ENCODE measurements at regions not wholly inside any gene's neighbourhood (a gene's known extent, or its start where the extent isn't known, plus 50 kb on each side); places are given as distances from the start of the nearest gene placed in this dataset.

DNA sequence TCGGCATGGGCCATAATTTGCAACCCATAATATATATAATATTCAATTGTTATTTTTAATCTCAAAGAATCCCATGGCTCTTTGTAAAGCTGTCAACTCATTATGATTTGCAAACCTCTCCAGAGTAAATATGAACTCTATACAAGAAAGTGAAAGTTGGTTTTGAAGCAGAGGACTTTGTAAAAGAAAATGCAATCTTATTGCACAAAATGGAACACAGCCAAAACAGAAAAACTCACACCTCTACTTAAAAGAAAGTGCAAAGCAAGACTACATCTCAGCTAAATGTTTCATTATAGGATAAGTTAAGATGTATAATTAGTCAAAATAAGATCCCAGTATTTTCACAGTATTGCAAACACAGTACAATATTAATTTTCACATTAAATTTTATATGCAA lies 111.2 kb upstream of the FLRT2 start:
- H3K27ac Mint-ChIP-seq: no peak overlapping the region
- H3K36me3 Mint-ChIP-seq (ENCODE audit: low read depth): no peaks in the 10 kb centered on the region
- H3K9me3 Mint-ChIP-seq: no peaks in the 10 kb centered on the region
- H3K4me3 Mint-ChIP-seq: no peak overlapping the region
- no peaks in the 10 kb centered on the region for H3K27me3 Mint-ChIP-seq (ENCODE audit: low read depth)
- H3K4me1 Mint-ChIP-seq: peaks cover 30% of the 10 kb centered on the region
- TF ChIP-seq, protein P1, sequence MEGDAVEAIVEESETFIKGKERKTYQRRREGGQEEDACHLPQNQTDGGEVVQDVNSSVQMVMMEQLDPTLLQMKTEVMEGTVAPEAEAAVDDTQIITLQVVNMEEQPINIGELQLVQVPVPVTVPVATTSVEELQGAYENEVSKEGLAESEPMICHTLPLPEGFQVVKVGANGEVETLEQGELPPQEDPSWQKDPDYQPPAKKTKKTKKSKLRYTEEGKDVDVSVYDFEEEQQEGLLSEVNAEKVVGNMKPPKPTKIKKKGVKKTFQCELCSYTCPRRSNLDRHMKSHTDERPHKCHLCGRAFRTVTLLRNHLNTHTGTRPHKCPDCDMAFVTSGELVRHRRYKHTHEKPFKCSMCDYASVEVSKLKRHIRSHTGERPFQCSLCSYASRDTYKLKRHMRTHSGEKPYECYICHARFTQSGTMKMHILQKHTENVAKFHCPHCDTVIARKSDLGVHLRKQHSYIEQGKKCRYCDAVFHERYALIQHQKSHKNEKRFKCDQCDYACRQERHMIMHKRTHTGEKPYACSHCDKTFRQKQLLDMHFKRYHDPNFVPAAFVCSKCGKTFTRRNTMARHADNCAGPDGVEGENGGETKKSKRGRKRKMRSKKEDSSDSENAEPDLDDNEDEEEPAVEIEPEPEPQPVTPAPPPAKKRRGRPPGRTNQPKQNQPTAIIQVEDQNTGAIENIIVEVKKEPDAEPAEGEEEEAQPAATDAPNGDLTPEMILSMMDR (IDR thresholded peaks at IDR 0.05; ENCODE audit: unreplicated experiment in 3 of 3): no peak

DNA sequence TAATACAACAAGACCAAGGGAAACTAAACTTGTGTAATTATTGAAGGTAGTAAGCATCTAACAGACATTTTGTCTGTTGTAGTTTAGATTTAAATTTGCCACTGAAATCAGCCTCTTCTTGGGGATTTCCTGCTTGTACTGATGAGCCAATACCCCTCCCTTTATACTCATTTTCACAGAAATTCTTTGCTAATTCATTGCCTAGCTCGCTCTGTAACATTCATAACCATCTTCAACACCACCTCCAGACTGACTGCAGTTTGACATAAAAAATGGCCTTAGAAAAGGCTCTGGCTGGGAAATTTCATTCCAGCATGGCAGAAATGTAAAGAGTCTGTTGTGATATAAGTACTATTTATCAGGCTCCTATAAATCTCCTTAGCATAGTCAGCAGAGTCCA lies 109.7 kb upstream of the FLRT2 start:
- H3K36me3 Mint-ChIP-seq (ENCODE audit: low read depth): no peaks in the 10 kb centered on the region
- no peak overlapping the region for H3K4me3 Mint-ChIP-seq
- no peaks in the 10 kb centered on the region for H3K27me3 Mint-ChIP-seq (ENCODE audit: low read depth)
- no peak overlapping the region for H3K27ac Mint-ChIP-seq
- TF ChIP-seq, protein P1 (IDR thresholded peaks at IDR 0.05; ENCODE audit: unreplicated experiment in 3 of 3): no peak
- H3K4me1 Mint-ChIP-seq: peaks cover 22% of the 10 kb centered on the region
- no peaks in the 10 kb centered on the region for H3K9me3 Mint-ChIP-seq

DNA sequence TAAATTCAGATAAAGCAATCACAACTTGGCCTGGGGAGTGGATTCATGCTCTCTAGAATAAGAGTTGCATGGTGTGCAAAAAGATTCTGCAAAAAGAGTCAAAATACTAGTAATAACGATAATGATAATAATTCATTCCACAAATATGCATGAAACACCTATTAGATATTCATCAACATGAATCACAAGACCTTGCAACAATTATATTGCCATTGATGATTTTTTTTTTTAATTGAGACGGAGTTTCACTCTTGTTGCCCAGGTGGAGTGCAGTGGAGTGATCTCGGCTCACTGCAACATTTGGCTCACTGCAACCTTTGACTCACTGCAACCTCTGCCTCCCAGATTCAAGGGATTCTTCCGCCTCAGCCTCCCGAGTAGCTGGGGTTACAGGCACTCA lies 109.2 kb upstream of the FLRT2 start:
- no peak overlapping the region for H3K27ac Mint-ChIP-seq
- peaks cover 17% of the 10 kb centered on the region for H3K4me1 Mint-ChIP-seq
- no peak overlapping the region for H3K4me3 Mint-ChIP-seq
- TF ChIP-seq, protein P1 (IDR thresholded peaks at IDR 0.05; ENCODE audit: unreplicated experiment in 3 of 3): no peak
- no peaks in the 10 kb centered on the region for H3K27me3 Mint-ChIP-seq (ENCODE audit: low read depth)
- H3K9me3 Mint-ChIP-seq: no peaks in the 10 kb centered on the region
- H3K36me3 Mint-ChIP-seq (ENCODE audit: low read depth): no peaks in the 10 kb centered on the region

DNA sequence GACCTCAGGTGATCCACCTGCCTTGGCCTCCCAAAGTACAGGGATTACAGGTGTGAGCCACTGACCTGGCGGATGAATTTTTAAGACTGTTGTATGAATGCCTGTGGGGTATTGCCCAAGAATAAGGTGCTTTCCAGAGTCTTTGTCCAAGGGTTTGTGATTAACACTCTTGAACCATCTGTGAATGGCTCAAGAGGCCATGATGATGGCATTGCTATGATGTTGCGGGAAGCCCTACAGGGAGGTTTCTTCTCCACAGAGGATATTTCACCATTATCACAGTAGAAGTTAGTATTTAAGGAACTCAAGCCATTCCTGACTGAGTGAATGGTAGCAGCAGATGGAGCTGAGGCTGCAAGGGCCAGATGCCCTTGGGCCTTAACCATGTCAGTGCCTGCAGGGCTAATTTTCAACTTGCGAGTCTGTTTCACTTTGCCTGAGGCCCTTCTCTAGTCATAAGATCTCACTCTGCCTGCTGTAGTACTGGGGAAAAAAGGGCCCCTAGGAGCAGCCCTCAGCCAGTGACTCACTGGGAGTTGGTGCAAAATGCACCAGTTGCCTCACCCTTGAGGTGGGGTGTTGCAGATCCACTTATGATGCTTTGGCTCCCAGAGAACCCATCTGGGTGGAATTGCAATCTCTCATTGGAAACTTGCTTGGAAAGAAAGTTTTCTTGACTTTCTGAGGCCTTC lies 108.6 kb upstream of the FLRT2 start:
- Mint-ChIP-seq H3K4me3 (no peak overlapping the region), H3K27me3 (ENCODE audit: low read depth) (no peaks in the 10 kb centered on the region), H3K36me3 (ENCODE audit: low read depth) (no peaks in the 10 kb centered on the region), H3K9me3 (no peaks in the 10 kb centered on the region), H3K27ac (no peak overlapping the region), H3K4me1 (peaks cover 14% of the 10 kb centered on the region)
- TF ChIP-seq, protein P1 (IDR thresholded peaks at IDR 0.05; ENCODE audit: unreplicated experiment in 3 of 3): no peak

DNA sequence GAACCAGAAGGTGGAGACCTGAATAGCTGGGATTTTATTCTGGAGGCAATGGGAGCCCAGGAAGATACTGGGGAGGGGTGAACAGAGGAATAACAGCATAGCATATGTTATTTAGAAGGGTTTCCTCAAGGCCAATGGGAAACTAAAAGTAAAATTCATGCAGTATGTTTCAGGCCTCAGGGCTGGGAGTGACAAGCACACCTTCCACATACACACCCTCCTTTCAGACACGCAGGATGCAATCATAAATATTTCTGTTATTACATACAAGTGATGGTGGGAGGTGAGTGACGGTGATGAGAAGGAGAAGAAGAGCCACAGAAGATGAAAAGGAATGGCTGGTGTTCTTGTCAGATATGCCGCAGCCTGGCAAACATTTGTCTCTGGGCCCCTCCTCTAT lies 106.1 kb upstream of the FLRT2 start:
- H3K4me1 Mint-ChIP-seq: peaks cover 6% of the 10 kb centered on the region
- H3K9me3 Mint-ChIP-seq: no peaks in the 10 kb centered on the region
- TF ChIP-seq, protein P1 (IDR thresholded peaks at IDR 0.05; ENCODE audit: unreplicated experiment in 3 of 3): no peak
- no peak overlapping the region for H3K4me3 Mint-ChIP-seq
- H3K36me3 Mint-ChIP-seq (ENCODE audit: low read depth): no peaks in the 10 kb centered on the region
- no peaks in the 10 kb centered on the region for H3K27me3 Mint-ChIP-seq (ENCODE audit: low read depth)
- no peak overlapping the region for H3K27ac Mint-ChIP-seq

DNA sequence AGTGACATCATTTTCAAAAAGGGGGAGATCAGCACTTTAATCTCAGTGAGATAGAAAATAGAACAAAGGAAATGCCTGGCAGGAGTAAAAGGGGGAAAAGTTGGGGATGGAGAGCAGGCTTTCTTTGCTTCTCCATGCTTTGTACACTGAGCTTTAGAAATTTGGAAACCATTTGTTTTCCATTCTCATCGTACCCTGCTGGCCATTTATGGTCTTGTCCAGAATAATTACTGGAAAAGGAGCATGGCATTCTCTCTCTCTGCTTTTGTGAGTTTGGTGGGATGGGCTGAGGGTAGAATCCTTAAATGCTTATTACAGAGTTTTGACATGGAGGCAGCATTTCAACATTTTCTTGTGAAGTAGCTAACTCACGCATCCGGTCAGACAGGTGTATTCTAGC lies 104.4 kb upstream of the FLRT2 start:
- Mint-ChIP-seq H3K27me3 (ENCODE audit: low read depth) (no peaks in the 10 kb centered on the region), H3K36me3 (ENCODE audit: low read depth) (no peaks in the 10 kb centered on the region), H3K9me3 (peaks cover 7% of the 10 kb centered on the region), H3K4me1 (peaks cover under 1% of the 10 kb centered on the region), H3K4me3 (no peak overlapping the region), H3K27ac (no peak overlapping the region)
- TF ChIP-seq, protein P1 (IDR thresholded peaks at IDR 0.05; ENCODE audit: unreplicated experiment in 3 of 3): no peak
